Panc1 (cell line): ENCODE measurements at regions not wholly inside any gene's neighbourhood (a gene's known extent, or its start where the extent isn't known, plus 50 kb on each side); places are given as distances from the start of the nearest gene placed in this dataset.

Experiments
- ATAC-seq: fragments of 200-7000 bp; cut with Tn5 transposase; 2 replicates; pipeline ENCODE4 v1.9.1; 2020; ENCODE audit warnings: mild to moderate bottlenecking, moderate library complexity
- BruUV-seq: library from RNA; stranded (reverse); fragments of 400-500 nt; replicated peaks from 2 replicates; lab custom pipeline; 2021; lab: Mats Ljungman, UMichigan
- CTCF ChIA-PET: fragments of 300-600 bp; sonication (Branson Sonifier 250); formaldehyde crosslinking; loops from one replicate; lab custom pipeline; 2022; ENCODE audit warnings: antibody characterized with exemption; lab: Charles Lee
- POLR2A ChIA-PET: fragments of 300-600 bp; sonication (Branson Sonifier 250); formaldehyde crosslinking; loops from one replicate; lab custom pipeline; 2022; ENCODE audit warnings: antibody characterized with exemption; lab: Charles Lee
- DNase-seq: peaks from one replicate; pipeline ENCODE4 v3.0.0-alpha.2; 2010; ENCODE audit warnings: low read depth, low spot score
- H3K27ac ChIP-seq: 2 replicates; pipeline ENCODE4 v1.5.1; 2011; ENCODE audit warnings: mild to moderate bottlenecking, low read length, inconsistent platforms
- H3K27me3 ChIP-seq: fragments of 200-500 bp; sonication (Bioruptor generic); 2 replicates; pipeline ENCODE4 v1.6.0; 2014; ENCODE audit warnings: low read length, inconsistent platforms; ENCODE audit not compliant: control insufficient read depth, insufficient read depth
- H3K36me3 ChIP-seq: fragments of 200-500 bp; sonication (Bioruptor generic); 2 replicates; pipeline ENCODE4 v1.5.1; 2014; ENCODE audit warnings: inconsistent platforms, mild to moderate bottlenecking, low read length, moderate library complexity; ENCODE audit not compliant: control insufficient read depth, insufficient read depth
- H3K4me1 ChIP-seq: 2 replicates; pipeline ENCODE4 v1.5.1; 2011; ENCODE audit warnings: inconsistent platforms, mild to moderate bottlenecking, low read length, moderate library complexity; ENCODE audit not compliant: control insufficient read depth, insufficient read depth
- H3K4me3 ChIP-seq, 2 experiments: 2 replicates each; pipeline ENCODE4 v1.5.1; 2011 to 2012; ENCODE audit warnings: low read depth in 2 of 2, low read length in 2 of 2, mild to moderate bottlenecking in 2 of 2, inconsistent platforms in 1 of 2, moderate library complexity in 1 of 2
- H3K9me3 ChIP-seq: fragments of 200-500 bp; sonication (Bioruptor generic); 2 replicates; pipeline ENCODE4 v1.5.1; 2014; ENCODE audit warnings: low read depth, mild to moderate bottlenecking, inconsistent platforms, low read length, moderate library complexity; ENCODE audit not compliant: control insufficient read depth, insufficient read depth
- POLR2AphosphoS5 ChIP-seq: IDR thresholded peaks from 2 replicates; pipeline ENCODE4 v1.6.1; 2012; ENCODE audit warnings: mild to moderate bottlenecking, low read depth, low read length, moderate library complexity
- REST ChIP-seq, 2 experiments: IDR thresholded peaks; 2 replicates each; pipeline ENCODE4 v1.6.1; 2011 to 2012; ENCODE audit warnings: low read depth in 2 of 2, control low read depth in 1 of 2, low read length in 1 of 2, mild to moderate bottlenecking in 1 of 2, moderate library complexity in 1 of 2; ENCODE audit not compliant: insufficient read depth in 1 of 2
- SIN3A ChIP-seq: IDR thresholded peaks from 2 replicates; pipeline ENCODE4 v1.6.1; 2012; ENCODE audit warnings: low read depth, mild to moderate bottlenecking, low read length, moderate library complexity, borderline replicate concordance; ENCODE audit not compliant: insufficient read depth
- TCF7L2 ChIP-seq: IDR thresholded peaks from 2 replicates; pipeline ENCODE4 v1.6.1; 2011; ENCODE audit warnings: mild to moderate bottlenecking, low read depth, low read length, inconsistent platforms
- in situ Hi-C: cut with HindIII; loops from 2 replicates; pipeline ENCODE4 v1.10.0; 2016; ENCODE audit warnings: low sequenced_read_pairs, low pct_unique_long_range_greater_than_20kb
- intact Hi-C: fragments of 100-400 bp; cut with micrococcal nuclease; formaldehyde crosslinking; loops from one replicate; pipeline ENCODE4 v1.10.0; 2022; ENCODE audit not compliant: unreplicated experiment
- TF ChIP-seq, protein P1 (sequence below): fragments of 450-650 bp; IDR thresholded peaks from 2 replicates; pipeline ENCODE4 v1.5.1; 2017; ENCODE audit warnings: mild to moderate bottlenecking

DNA sequence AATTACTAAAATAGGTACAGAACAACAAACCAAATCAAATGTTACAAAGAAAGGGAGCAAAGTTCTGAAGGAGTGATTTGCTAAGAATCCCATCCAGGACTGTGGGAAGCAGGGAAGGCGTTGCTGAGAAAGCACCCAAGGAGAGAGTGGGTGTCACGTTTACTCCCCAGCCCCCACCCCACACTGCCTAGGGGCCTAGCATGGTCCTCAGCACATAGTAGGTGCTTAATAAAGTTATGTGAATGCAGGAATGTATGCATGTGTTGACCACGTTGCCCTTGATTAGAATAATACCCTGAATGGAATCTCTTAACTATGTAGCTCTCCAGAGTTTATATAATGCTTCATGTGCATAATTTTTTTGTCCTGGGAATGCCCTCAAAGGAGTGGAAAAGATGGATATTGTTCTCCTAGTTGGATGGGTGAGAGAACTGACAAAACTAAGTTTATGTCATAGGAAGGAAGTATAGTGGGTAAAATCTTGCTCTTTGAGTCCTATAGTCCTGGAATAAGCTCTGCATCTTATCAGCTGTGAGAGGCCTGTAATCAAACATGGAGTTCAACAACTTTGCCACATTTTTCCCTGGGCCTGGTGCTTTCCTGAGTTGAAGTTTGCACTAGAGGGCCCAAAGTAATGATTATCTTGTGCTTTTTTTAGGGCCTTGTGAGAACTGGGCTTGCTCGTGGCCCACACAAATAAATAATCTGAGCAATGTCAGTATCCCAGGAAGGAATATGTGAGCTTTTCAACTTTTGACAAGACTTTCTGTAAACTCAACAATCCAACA lies 53.8 kb upstream of the LMO2 start:
- ATAC-seq (no peak), DNase-seq (no peak)
- H3K9me3 ChIP-seq, result no peaks in the 10 kb centered on the region
- H3K36me3 ChIP-seq, result no peaks in the 10 kb centered on the region
- no peaks in the 10 kb centered on the region for H3K4me1 ChIP-seq
- no peak overlapping the region for H3K27ac ChIP-seq
- ChIA-PET CTCF (no interaction called here), POLR2A (no interaction called here)
- H3K27me3 ChIP-seq, result no peaks in the 10 kb centered on the region
- in situ Hi-C loops (no loop called here), intact Hi-C loops (no loop called here)
- H3K4me3 ChIP-seq, result no peak overlapping the region
- no TSS peak for BruUV-seq
- TF ChIP-seq SIN3A (no peak), POLR2AphosphoS5 (no peak), REST (IDR thresholded peaks at IDR 0.05; ENCODE audit: insufficient read depth in 1 of 2, low read depth in 2 of 2, low read length in 1 of 2) (no peak), TCF7L2 (no peak)
- TF ChIP-seq, protein P1, sequence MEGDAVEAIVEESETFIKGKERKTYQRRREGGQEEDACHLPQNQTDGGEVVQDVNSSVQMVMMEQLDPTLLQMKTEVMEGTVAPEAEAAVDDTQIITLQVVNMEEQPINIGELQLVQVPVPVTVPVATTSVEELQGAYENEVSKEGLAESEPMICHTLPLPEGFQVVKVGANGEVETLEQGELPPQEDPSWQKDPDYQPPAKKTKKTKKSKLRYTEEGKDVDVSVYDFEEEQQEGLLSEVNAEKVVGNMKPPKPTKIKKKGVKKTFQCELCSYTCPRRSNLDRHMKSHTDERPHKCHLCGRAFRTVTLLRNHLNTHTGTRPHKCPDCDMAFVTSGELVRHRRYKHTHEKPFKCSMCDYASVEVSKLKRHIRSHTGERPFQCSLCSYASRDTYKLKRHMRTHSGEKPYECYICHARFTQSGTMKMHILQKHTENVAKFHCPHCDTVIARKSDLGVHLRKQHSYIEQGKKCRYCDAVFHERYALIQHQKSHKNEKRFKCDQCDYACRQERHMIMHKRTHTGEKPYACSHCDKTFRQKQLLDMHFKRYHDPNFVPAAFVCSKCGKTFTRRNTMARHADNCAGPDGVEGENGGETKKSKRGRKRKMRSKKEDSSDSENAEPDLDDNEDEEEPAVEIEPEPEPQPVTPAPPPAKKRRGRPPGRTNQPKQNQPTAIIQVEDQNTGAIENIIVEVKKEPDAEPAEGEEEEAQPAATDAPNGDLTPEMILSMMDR, result no peak

DNA sequence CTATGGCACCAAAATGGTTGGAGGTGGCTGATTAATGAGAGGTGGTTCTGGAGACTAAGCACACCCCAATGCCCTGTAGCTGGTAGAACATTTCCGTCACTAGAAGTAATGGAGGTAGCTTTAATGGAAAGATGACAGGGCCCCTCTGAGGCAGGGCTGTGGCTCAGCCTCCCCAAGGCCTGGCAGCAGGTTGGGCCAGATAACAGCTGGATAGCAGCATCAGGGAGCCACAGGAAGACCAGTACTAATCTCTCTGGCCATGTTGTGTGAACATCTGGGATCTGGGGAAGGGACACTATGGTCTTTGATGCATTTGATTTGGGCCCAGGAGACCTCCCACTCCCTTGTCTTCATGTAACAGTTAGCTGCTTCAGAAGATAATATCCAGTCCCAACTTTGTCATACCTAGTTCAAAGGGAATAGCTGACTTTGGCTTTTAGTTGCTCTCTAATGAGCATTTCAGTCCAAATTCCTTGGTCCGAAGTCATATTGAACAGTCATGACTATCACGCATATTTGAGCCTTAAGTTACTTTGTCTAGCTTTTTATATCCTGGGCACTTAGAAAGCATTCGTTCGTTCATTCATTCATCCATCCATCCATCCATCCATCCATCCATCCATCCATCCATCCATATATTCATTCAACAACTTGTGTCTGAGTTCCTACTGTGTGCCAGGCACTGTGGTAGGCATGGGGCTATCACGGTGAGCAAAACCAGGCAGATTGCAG lies 53.0 kb upstream of the LMO2 start:
- no TSS peak for BruUV-seq
- H3K4me1 ChIP-seq, result no peaks in the 10 kb centered on the region
- H3K36me3 ChIP-seq, result no peaks in the 10 kb centered on the region
- no peak overlapping the region for H3K27ac ChIP-seq
- no peak for TF ChIP-seq POLR2AphosphoS5
- no peak for TF ChIP-seq SIN3A
- TF ChIP-seq TCF7L2, result no peak
- TF ChIP-seq, protein P1, result no peak
- no peak for TF ChIP-seq REST (IDR thresholded peaks at IDR 0.05; ENCODE audit: insufficient read depth in 1 of 2, low read depth in 2 of 2, low read length in 1 of 2)
- ATAC-seq, result no peak
- DNase-seq, result no peak
- intact Hi-C loops (no loop called here), in situ Hi-C loops (no loop called here)
- H3K9me3 ChIP-seq, result no peaks in the 10 kb centered on the region
- POLR2A ChIA-PET, result interaction anchor here (0.6 kb wide), 1 partner anchor 51 kb away, joined by 3 read pairs; no protein-coding TSS in a partner anchor
- CTCF ChIA-PET, result no interaction called here
- no peak overlapping the region for H3K4me3 ChIP-seq
- no peaks in the 10 kb centered on the region for H3K27me3 ChIP-seq
